GM12865 (cell line): ENCODE measurements at regions not wholly inside any gene's neighbourhood (a gene's known extent, or its start where the extent isn't known, plus 50 kb on each side); places are given as distances from the start of the nearest gene placed in this dataset.

Experiments used
- DNase-seq: peaks from one replicate; pipeline ENCODE4 v3.0.0; 2010; ENCODE audit warnings: low read depth
- H3K4me3 ChIP-seq: 2 replicates; pipeline ENCODE4 v1.5.1; 2011; ENCODE audit warnings: mild to moderate bottlenecking, low read depth, low read length, control low read depth
- CTCF ChIP-seq: IDR thresholded peaks from 2 replicates; pipeline ENCODE4 v1.5.1; 2011; ENCODE audit warnings: low read length, control low read depth, low read depth, inconsistent platforms; ENCODE audit not compliant: insufficient read depth; ENCODE audit errors: missing control alignments

GRCh38 chr22:49502126-49502826 lies 325.4 kb downstream of the BRD1 start:
- DNase-seq: no peak
- no peak for TF ChIP-seq CTCF
- H3K4me3 ChIP-seq: no peak overlapping the region

DNA sequence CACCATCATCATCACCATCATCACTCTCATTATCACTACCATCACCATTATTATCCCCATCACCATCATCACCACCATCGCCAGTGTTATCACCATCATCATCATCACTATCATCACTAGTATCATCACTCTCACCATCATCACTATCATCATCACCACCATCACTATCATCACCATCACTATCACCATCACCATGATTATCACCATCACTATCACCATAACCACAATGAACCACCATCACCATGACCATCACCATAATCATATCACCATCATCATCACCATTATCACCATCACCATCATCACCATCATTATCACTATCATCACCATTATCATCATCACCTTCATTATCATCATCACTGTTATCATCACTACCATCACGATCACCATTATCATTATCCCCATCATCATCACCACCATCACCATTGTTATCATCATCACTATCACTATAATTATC lies 326.7 kb downstream of the BRD1 start:
- no peak for TF ChIP-seq CTCF
- H3K4me3 ChIP-seq: no peak overlapping the region
- no peak for DNase-seq

GRCh38 chr22:49500076-49500460 lies 327.6 kb downstream of the BRD1 start:
- H3K4me3 ChIP-seq: no peak overlapping the region
- no peak for DNase-seq
- TF ChIP-seq CTCF: no peak

- no peak for DNase-seq
- no peak for TF ChIP-seq CTCF
- no peak overlapping the region for H3K4me3 ChIP-seq
These were observed 328.1 kb downstream of the BRD1 start for GRCh38 chr22:49499433-49500075.

- no peak for DNase-seq
- H3K4me3 ChIP-seq: no peak overlapping the region
- no peak for TF ChIP-seq CTCF
These were observed 330.4 kb downstream of the BRD1 start for GRCh38 chr22:49497266-49497665.

DNA sequence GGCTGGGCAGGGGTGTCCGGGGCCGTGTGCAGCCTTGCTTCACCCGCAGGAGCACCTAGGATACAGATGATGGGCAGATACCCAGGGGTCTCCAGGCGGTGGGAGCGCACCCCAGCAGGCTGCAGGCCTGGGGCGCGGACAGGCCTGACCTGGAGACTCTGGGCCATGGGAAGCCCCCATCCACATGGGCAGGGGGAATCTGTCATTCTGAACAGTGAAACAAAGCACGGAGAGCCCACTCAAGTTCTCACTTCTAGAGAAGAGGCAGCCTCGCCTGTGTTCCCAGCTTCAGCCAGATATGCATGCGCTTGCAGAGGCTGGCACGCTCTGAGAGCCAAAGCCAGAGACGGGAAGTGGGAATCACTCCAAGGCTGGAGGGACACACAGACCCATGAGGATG lies 333.1 kb downstream of the BRD1 start:
- no peak for DNase-seq
- no peak overlapping the region for H3K4me3 ChIP-seq
- no peak for TF ChIP-seq CTCF

DNA sequence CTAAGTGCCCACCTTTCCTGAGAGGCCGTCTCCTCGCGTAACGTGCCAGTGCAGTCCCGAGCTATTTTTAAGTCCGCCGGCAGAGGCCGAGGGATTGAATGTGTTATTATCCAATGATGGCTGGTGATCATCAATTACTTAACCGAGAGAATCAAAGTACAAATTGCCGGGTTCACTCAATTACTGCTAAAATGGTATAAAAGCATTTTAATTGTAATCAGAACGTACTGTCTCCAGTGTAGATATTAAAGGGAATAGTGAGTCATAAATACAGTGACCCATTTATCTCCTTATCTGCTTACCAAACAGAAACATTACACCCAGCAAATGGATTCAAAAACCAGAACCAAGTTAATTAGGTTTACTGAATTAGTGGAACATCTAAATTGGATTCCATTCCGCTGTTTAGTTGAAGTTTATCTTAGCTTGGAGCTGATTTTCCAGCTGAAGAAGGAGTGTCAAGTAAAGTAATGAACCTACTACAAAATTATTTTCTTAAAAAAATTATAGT lies 334.9 kb downstream of the BRD1 start:
- H3K4me3 ChIP-seq: no peak overlapping the region
- DNase-seq: no peak
- no peak for TF ChIP-seq CTCF
